Fibroblast of skin of right quadriceps (primary cell): ENCODE measurements at regions not wholly inside any gene's neighbourhood (a gene's known extent, or its start where the extent isn't known, plus 50 kb on each side); places are given as distances from the start of the nearest gene placed in this dataset.
A peak's percentile ranks its signal among the peaks of the same experiment; 100 is the strongest.
"Not testable (repeated sequence)": the region's sequence is repeated elsewhere in the genome, so short reads cannot be mapped to it uniquely, and the experiment has no call there.

Experiments
- DNase-seq: peaks from one replicate; pipeline ENCODE4 v3.0.0-alpha.2; 2013

GRCh38 chr4:62627141-62627540 lies 1427.0 kb downstream of the ADGRL3 start:
- no peak for DNase-seq

- DNase-seq: no peak
These were observed 1422.0 kb downstream of the ADGRL3 start for GRCh38 chr4:62622089-62622488.

DNA sequence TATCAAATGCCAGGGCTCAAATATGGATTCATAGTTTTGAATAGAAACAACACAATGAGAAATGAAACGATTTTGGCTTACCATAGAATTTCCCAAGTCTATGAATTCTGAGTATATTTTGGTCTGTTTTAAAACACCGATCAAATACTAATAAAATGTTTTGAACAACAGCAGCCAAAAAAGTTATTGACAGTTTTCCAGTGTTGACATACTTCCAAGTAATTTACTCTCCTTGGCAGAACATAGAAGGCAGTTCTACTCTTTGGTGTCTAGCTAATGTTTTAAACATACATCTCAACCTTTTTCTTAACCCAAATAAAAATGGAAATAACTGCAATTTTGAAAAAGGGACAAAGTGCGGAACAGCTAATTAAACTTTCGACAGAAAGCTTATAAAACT lies 1419.8 kb downstream of the ADGRL3 start:
- no peak for DNase-seq

DNA sequence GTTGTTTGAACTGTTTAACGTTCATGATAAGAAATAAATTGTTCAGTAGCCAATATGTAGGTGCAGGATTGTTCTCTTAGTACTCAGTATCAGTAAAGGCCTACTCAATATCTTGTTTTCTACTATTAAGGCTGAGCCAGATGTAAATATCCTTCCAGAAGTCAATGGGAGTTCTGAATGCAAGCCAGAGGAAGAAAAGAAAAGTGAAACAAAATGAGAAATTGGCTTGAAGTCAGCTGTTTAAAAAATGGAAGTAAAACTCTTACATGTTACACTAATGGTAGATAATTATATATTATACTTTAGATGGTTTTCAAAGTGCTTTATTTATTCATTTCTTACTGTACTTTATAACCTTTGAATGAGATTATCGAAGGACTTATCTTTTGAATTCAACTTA lies 1417.9 kb downstream of the ADGRL3 start:
- DNase-seq: no peak

GRCh38 chr4:62601737-62602136 lies 1401.6 kb downstream of the ADGRL3 start:
- DNase-seq: no peak

GRCh38 chr4:62595265-62595664 lies 1395.1 kb downstream of the ADGRL3 start:
- not testable (repeated sequence) for DNase-seq

DNA sequence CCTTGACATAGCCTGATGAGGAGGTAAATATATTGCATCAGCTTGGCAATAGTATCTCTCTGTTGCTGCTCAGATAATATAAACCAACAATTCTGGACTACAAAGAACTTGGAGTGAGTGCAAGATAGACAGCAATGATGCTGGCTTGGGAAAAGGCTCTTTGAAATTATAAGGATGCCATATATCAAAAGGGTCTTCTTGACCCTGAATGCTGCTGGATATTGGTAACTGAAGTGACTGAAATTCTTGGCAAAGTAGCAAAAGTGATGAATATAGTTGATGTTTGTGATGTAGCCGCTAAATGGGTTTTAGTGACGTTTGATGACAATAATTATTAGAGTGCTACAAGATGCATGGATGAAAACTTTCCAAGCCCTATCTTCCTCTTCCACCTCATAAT lies 1391.6 kb downstream of the ADGRL3 start:
- DNase-seq: no peak

DNA sequence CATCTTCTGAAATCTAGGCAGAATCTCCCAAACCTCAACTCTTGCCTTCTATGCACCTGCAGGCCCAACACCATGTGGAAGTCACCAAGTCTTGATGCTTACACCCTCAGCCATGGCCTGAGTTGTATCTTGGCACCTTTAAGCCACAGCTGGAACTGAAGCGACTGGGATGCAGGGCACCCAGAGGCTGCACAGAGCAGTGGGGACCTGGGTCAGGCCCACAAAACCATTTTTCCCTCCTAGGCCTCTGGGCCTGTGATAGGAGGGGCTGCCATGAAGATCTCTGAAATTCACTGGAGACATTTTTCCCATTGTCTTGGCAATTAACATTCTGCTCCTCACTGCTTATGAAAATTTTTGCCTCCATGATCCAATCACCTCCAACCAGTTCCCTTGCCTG lies 1388.5 kb downstream of the ADGRL3 start:
- no peak for DNase-seq

DNA sequence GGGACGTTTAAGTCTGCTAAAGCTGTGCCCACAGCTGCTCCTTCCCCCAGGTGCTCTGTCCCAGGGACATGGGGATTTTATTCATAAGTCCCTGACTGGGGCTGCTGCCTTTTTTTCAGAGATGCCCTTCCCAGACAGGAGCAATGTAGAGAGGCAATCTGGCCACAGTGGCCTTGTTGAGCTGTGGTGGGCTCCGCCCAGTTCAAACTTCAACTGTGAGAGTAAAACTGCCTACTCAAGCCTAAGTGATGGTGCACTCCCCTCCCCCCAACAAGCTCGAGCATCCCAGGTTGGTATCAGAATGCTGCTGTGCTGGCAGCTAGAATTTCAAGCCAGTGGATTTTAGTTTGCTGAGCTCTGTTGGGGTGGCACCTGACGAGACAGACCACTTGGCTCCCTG lies 1371.4 kb downstream of the ADGRL3 start:
- DNase-seq: no peak

DNA sequence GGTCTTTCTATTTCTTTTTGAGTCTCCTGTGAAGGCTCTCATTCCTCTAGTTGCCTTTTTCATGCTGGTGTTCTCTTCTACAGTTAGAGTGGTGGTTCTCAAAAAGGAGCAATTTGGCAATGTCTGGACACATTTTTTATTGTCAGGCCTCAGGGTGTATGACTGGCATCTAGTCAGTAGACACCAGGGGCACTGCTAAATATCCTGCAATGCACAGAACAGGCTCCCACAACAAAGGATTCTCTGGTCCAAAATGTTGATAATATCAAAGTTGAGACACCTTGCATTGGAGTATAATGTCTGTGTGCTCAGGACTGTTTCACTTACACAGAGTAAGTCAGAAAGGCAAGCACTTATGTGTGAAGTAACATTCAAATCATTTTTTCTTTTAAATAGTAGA lies 1360.7 kb downstream of the ADGRL3 start:
- DNase-seq: no peak

DNA sequence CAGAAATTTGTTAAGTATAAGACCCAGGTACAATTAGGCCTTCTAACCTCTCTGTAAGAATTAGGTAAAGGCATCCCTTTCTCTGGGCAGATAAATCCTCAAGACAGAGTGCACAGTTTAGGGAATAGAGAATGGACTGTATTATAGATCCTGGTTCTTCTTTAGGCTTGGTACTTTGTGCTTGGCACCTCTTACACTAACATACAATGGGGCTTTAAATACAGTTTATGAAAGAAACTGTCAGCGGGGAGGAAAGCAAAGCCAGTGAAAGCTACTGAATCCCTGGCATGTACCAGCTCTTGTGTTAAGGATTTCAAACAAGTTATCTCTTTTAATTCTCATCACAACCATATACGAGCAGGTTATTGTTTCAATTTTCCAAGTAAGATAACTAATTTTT lies 1350.0 kb downstream of the ADGRL3 start:
- DNase-seq: no peak

DNA sequence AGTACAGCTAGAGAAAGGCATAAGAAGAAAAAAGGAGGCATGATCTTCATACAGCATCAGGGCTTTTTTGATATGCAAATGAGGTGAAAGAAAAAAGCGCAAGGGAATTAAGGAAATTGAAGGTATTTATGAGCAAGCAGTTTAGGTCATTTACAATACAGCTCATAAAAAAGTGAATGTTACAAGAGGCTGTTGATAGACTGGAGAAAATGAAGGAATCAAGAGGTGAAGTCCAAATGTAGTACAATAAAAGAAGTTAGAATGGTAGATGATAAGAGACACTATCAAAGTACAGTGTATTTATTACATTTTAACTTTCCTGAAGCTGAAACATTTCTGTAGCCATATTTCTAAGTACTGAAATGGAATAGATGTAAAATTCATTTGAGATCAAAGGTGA lies 1349.5 kb downstream of the ADGRL3 start:
- DNase-seq: no peak

GRCh38 chr4:62548765-62549164 lies 1348.6 kb downstream of the ADGRL3 start:
- DNase-seq: no peak

- peak; percentile 1 for DNase-seq
These were observed 1348.0 kb downstream of the ADGRL3 start for GRCh38 chr4:62548108-62548524.

GRCh38 chr4:62544428-62544827 lies 1344.3 kb downstream of the ADGRL3 start:
- DNase-seq: peak; percentile 1

DNA sequence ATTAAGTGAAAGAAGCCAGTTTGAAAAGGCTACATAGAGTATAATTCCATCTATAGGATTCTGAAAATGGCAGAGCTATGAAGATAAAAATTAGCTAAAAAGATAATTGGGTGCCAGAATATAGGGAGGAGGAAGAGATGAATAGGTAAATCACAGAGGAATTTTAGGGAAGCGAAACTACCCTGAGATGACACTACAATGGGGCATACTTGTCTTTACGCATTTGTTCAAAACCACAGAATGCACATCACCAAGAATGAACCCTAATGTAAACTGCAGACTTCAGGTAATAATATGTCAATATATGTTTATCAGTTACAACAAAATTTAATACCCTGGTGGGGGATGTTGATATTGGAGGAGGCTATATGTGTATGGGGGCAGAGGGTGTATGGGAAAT lies 1342.9 kb downstream of the ADGRL3 start:
- no peak for DNase-seq

- DNase-seq: no peak
These were observed 1333.4 kb downstream of the ADGRL3 start for GRCh38 chr4:62533573-62533972.

DNA sequence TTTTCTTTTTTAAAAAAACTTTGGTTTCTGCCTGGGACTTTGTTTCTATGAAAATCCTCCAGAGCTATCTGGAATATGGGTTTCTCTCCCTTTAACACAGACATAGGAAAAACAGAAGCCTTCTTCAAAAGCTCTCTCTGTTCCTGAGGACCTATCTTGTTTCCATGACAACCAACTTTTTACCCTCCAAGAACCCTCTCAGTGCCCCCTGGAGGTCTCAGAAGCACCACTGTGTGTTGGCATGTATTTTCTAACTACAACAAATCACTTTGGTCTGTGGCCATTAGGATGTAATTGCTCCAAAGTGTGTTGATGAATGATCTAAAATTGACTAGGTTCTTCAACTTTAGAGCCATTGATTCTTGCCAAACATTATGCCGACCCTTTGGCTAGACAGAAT lies 1331.6 kb downstream of the ADGRL3 start:
- no peak for DNase-seq

- DNase-seq: no peak
These were observed 1331.1 kb downstream of the ADGRL3 start for GRCh38 chr4:62531264-62531663.

GRCh38 chr4:62528874-62529273 lies 1328.7 kb downstream of the ADGRL3 start:
- DNase-seq: no peak

- no peak for DNase-seq
These were observed 1326.5 kb downstream of the ADGRL3 start for GRCh38 chr4:62526671-62527070.

- no peak for DNase-seq
These were observed 1323.1 kb downstream of the ADGRL3 start for GRCh38 chr4:62523256-62523655.

GRCh38 chr4:62522273-62522672 lies 1322.1 kb downstream of the ADGRL3 start:
- no peak for DNase-seq

DNA sequence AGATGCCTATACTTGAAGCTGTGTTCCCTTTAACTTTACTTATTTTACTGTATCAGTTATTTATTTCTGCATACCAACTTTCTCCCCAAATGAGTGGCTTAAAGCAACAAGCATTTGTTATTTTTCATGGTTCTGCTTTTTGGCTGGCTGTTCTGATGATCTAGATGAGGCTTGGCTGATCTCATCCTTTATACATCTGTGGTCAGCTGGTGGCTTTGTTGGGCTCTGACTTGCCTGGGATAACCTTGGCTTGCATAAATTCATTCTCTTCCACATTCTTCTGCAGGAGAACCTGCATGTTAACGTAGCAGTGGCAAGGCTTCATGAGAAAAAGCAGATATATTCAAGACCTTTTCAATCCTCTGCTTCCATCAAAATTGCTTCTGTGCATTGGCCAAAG lies 1317.6 kb downstream of the ADGRL3 start:
- no peak for DNase-seq

GRCh38 chr4:62513306-62513705 lies 1313.2 kb downstream of the ADGRL3 start:
- DNase-seq: no peak

DNA sequence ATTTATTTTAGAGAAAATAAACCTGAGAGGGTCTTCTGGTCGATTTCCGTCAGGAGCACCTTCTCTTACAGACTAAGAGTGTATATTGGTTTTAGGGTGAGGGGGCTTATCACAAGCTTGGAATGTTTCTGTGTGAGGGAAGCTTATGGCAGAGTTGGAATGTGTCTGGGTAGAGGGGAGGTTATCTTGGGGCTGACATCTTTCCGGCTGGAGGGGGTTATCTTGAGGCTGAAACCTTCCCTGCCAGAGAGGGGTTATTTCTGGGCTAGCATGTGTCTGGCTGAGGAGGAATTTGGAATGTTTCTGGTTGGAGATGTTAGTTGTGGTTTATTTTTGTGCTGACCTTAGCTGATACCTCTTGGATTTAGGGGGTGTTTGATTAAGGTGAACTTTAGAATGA lies 1312.1 kb downstream of the ADGRL3 start:
- DNase-seq: no peak
